IPS-18a (cell line): ENCODE measurements at regions not wholly inside any gene's neighbourhood (a gene's known extent, or its start where the extent isn't known, plus 50 kb on each side); places are given as distances from the start of the nearest gene placed in this dataset.

Source experiments
- H3K27ac ChIP-seq: one replicate; pipeline ENCODE4 v1.5.1; 2013; ENCODE audit warnings: low read length
- H3K27me3 ChIP-seq: one replicate; pipeline ENCODE4 v1.6.1; 2013; ENCODE audit warnings: mild to moderate bottlenecking, low read length; ENCODE audit not compliant: control insufficient read depth, insufficient read depth
- H3K36me3 ChIP-seq: one replicate; pipeline ENCODE4 v1.6.1; 2013; ENCODE audit warnings: low read depth, low read length; ENCODE audit not compliant: control insufficient read depth
- H3K4me1 ChIP-seq: one replicate; pipeline ENCODE4 v1.6.1; 2013; ENCODE audit warnings: low read depth, low read length; ENCODE audit not compliant: control insufficient read depth
- H3K4me3 ChIP-seq: one replicate; pipeline ENCODE4 v1.5.1; 2013; ENCODE audit warnings: low read length
- H3K9ac ChIP-seq: one replicate; pipeline ENCODE4 v1.6.1; 2013; ENCODE audit warnings: mild to moderate bottlenecking, low read length, moderate library complexity
- H3K9me3 ChIP-seq: one replicate; pipeline ENCODE4 v1.6.1; 2013; ENCODE audit warnings: low read depth, low read length; ENCODE audit not compliant: control insufficient read depth

- Histone ChIP-seq H3K9me3 (no peaks in the 10 kb centered on the region), H3K27me3 (no peaks in the 10 kb centered on the region), H3K36me3 (no peaks in the 10 kb centered on the region), H3K27ac (no peak overlapping the region), H3K4me1 (no peaks in the 10 kb centered on the region), H3K9ac (no peak overlapping the region), H3K4me3 (no peak overlapping the region)
These were observed 311.0 kb downstream of the ADAM29 start for GRCh38 chr4:175229154-175229553.

- no peaks in the 10 kb centered on the region for H3K9me3 ChIP-seq
- no peaks in the 10 kb centered on the region for H3K4me1 ChIP-seq
- no peak overlapping the region for H3K27ac ChIP-seq
- no peak overlapping the region for H3K9ac ChIP-seq
- H3K4me3 ChIP-seq: no peak overlapping the region
- H3K36me3 ChIP-seq: no peaks in the 10 kb centered on the region
- no peaks in the 10 kb centered on the region for H3K27me3 ChIP-seq
These were observed 316.0 kb downstream of the ADAM29 start for GRCh38 chr4:175234162-175234561.

GRCh38 chr4:175238827-175239517 is 320.8 kb downstream of the ADAM29 start:
- Histone ChIP-seq H3K4me1 (no peaks in the 10 kb centered on the region), H3K27ac (no peak overlapping the region), H3K9me3 (no peaks in the 10 kb centered on the region), H3K4me3 (no peak overlapping the region), H3K27me3 (no peaks in the 10 kb centered on the region), H3K9ac (no peak overlapping the region), H3K36me3 (no peaks in the 10 kb centered on the region)

GRCh38 chr4:175246941-175247340 is 328.8 kb downstream of the ADAM29 start:
- H3K27ac ChIP-seq: no peak overlapping the region

GRCh38 chr4:175252642-175253041 is 334.5 kb downstream of the ADAM29 start:
- Histone ChIP-seq H3K9me3 (no peaks in the 10 kb centered on the region), H3K9ac (no peak overlapping the region), H3K4me3 (no peak overlapping the region), H3K27me3 (no peaks in the 10 kb centered on the region), H3K36me3 (no peaks in the 10 kb centered on the region), H3K4me1 (no peaks in the 10 kb centered on the region), H3K27ac (no peak overlapping the region)

More at GRCh38 chr4:175246941-175247340, 328.8 kb downstream of the ADAM29 start:
- Histone ChIP-seq H3K9me3 (no peaks in the 10 kb centered on the region), H3K4me3 (no peak overlapping the region), H3K4me1 (no peaks in the 10 kb centered on the region), H3K36me3 (no peaks in the 10 kb centered on the region), H3K27me3 (no peaks in the 10 kb centered on the region), H3K9ac (no peak overlapping the region)

- no peaks in the 10 kb centered on the region for H3K27me3 ChIP-seq
- H3K9me3 ChIP-seq: no peaks in the 10 kb centered on the region
- H3K36me3 ChIP-seq: no peaks in the 10 kb centered on the region
- no peak overlapping the region for H3K27ac ChIP-seq
- H3K4me3 ChIP-seq: no peak overlapping the region
- H3K9ac ChIP-seq: no peak overlapping the region
- no peaks in the 10 kb centered on the region for H3K4me1 ChIP-seq
These were observed 335.2 kb downstream of the ADAM29 start for GRCh38 chr4:175253184-175253902.

GRCh38 chr4:175263537-175263936 is 345.4 kb downstream of the ADAM29 start:
- Histone ChIP-seq H3K27me3 (no peaks in the 10 kb centered on the region), H3K4me3 (no peak overlapping the region), H3K9me3 (no peaks in the 10 kb centered on the region), H3K36me3 (no peaks in the 10 kb centered on the region), H3K4me1 (peaks cover 11% of the 10 kb centered on the region), H3K9ac (no peak overlapping the region), H3K27ac (no peak overlapping the region)

GRCh38 chr4:175271010-175271630 is 353.0 kb downstream of the ADAM29 start:
- Histone ChIP-seq H3K4me1 (no peaks in the 10 kb centered on the region), H3K27ac (no peak overlapping the region)

GRCh38 chr4:175273995-175274753 is 356.0 kb downstream of the ADAM29 start:
- no peak overlapping the region for H3K9ac ChIP-seq
- H3K27ac ChIP-seq: no peak overlapping the region
- no peaks in the 10 kb centered on the region for H3K4me1 ChIP-seq
- H3K9me3 ChIP-seq: no peaks in the 10 kb centered on the region
- H3K27me3 ChIP-seq: no peaks in the 10 kb centered on the region
- H3K4me3 ChIP-seq: no peak overlapping the region
- H3K36me3 ChIP-seq: no peaks in the 10 kb centered on the region

More at GRCh38 chr4:175271010-175271630, 353.0 kb downstream of the ADAM29 start:
- H3K9ac ChIP-seq: no peak overlapping the region
- no peaks in the 10 kb centered on the region for H3K9me3 ChIP-seq
- no peaks in the 10 kb centered on the region for H3K27me3 ChIP-seq
- H3K4me3 ChIP-seq: no peak overlapping the region
- H3K36me3 ChIP-seq: no peaks in the 10 kb centered on the region

- Histone ChIP-seq H3K27me3 (no peaks in the 10 kb centered on the region), H3K4me1 (no peaks in the 10 kb centered on the region), H3K9ac (no peak overlapping the region)
These were observed 359.7 kb downstream of the ADAM29 start for GRCh38 chr4:175277816-175278215.

GRCh38 chr4:175280153-175280552 is 362.0 kb downstream of the ADAM29 start:
- no peaks in the 10 kb centered on the region for H3K4me1 ChIP-seq
- no peaks in the 10 kb centered on the region for H3K9me3 ChIP-seq
- H3K4me3 ChIP-seq: no peak overlapping the region
- no peak overlapping the region for H3K27ac ChIP-seq
- H3K9ac ChIP-seq: no peak overlapping the region
- H3K36me3 ChIP-seq: no peaks in the 10 kb centered on the region
- H3K27me3 ChIP-seq: no peaks in the 10 kb centered on the region

More at GRCh38 chr4:175277816-175278215, 359.7 kb downstream of the ADAM29 start:
- Histone ChIP-seq H3K9me3 (no peaks in the 10 kb centered on the region), H3K4me3 (no peak overlapping the region), H3K27ac (no peak overlapping the region), H3K36me3 (no peaks in the 10 kb centered on the region)
